ENCODE measurements at regions not wholly inside any gene's neighbourhood (a gene's known extent, or its start where the extent isn't known, plus 50 kb on each side); places are given as distances from the start of the nearest gene placed in this dataset.

DNA sequence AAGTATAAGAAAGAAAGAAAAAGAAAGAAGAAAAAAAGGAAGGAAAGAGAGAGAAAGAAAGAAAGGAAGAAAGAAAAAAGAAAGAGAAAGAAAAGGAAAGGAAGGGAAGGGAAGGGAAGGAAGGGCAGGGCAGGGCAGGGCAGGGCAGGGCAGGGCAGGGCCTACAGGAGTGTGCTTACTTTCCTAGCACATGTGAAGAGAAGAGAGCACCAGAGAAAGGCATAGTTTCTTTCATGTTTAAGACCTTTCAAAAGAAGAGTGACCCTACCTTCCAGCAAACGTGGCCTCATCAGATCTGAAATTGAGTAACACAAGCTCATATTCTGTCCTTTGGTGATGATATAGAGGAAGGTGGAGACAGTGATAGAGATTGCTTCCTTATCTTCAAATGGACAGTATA is 899.3 kb upstream of the RAG2 start:
- TF ChIP-seq CTCF (IDR thresholded peaks at IDR 0.05; ENCODE audit: insufficient read depth, missing control alignments) = no peak
- DNase-seq (ENCODE audit: insufficient read length, low spot score) (no peak), FAIRE-seq (no peak)

DNA sequence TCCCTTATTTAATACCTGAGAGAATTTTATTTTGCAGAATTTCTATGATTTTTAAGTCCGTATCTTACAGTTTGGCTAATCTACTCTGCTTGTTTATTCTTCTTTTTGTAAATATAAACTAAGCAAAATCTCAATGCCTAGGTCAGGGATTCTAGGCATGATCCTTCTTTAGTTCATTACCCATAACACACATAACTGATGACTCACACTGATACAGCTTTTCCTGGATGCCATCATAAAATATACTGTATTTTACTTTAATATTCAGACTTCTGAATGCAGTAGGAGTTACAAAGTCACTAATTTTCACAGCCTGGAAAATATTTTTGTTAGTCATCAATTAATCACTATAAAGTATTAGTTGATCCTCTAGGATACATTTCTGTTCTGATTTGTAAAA is 898.2 kb upstream of the RAG2 start:
- FAIRE-seq (no peak), DNase-seq (ENCODE audit: insufficient read length, low spot score) (no peak)
- TF ChIP-seq CTCF (IDR thresholded peaks at IDR 0.05; ENCODE audit: insufficient read depth, missing control alignments) = no peak

GRCh38 chr11:37484298-37484697 is 886.3 kb upstream of the RAG2 start:
- DNase-seq (ENCODE audit: insufficient read length, low spot score) (no peak), FAIRE-seq (no peak)
- no peak for TF ChIP-seq CTCF (IDR thresholded peaks at IDR 0.05; ENCODE audit: insufficient read depth, missing control alignments)

- TF ChIP-seq CTCF (IDR thresholded peaks at IDR 0.05; ENCODE audit: insufficient read depth, missing control alignments) = no peak
- no peak for DNase-seq (ENCODE audit: insufficient read length, low spot score)
- FAIRE-seq = no peak
These were observed 885.7 kb upstream of the RAG2 start for GRCh38 chr11:37483761-37484160.

GRCh38 chr11:37474889-37475288 is 876.9 kb upstream of the RAG2 start:
- no peak for DNase-seq (ENCODE audit: insufficient read length, low spot score)
- no peak for TF ChIP-seq CTCF (IDR thresholded peaks at IDR 0.05; ENCODE audit: insufficient read depth, missing control alignments)
- no peak for FAIRE-seq

DNA sequence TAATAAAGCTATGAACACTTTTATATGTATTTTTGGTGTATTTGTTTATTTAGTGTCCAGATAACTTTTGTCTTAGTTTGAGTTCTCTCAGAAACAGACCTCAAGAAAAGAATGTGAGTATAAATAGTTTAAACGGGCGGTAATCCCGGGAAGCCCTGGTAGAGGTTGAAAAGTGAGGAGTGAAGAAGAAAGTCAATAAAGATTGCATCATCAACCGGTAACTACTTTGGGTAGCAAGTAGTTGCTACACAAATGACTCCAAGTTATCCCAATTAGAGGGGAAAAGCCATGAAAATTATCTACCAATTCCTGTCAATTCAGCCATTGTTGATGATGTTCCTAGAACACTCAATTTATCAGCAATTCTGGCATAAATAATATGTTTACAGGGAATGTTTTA is 870.3 kb upstream of the RAG2 start:
- FAIRE-seq = no peak
- no peak for DNase-seq (ENCODE audit: insufficient read length, low spot score)
- no peak for TF ChIP-seq CTCF (IDR thresholded peaks at IDR 0.05; ENCODE audit: insufficient read depth, missing control alignments)

DNA sequence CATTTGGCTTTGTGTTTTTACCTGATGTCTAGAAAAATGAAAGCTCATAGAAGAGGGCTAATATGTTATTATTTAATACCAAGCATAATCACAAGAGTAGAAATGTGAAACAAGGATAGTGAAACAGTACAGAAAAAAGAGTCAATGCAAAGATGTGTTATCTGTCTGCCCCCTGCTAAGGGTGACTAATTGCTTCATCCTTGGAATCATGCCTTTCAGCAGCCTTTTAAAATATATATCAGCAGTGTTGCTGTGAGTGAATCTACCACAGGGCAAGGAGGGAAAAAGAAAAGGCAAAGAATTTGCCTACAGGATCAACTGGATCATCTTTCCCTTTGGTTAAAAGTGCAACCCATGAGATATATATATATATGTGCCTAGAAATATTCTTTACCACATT is 867.2 kb upstream of the RAG2 start:
- FAIRE-seq (no peak), DNase-seq (ENCODE audit: insufficient read length, low spot score) (no peak)
- no peak for TF ChIP-seq CTCF (IDR thresholded peaks at IDR 0.05; ENCODE audit: insufficient read depth, missing control alignments)
